GM23338 (cell line): ENCODE measurements at regions not wholly inside any gene's neighbourhood (a gene's known extent, or its start where the extent isn't known, plus 50 kb on each side); places are given as distances from the start of the nearest gene placed in this dataset.
"Not testable (repeated sequence)": the region's sequence is repeated elsewhere in the genome, so short reads cannot be mapped to it uniquely, and the experiment has no call there.

ENCODE experiments used
- ATAC-seq: fragments of 200-7000 bp; cut with Tn5 transposase; 3 replicates; pipeline ENCODE4 v1.9.1; 2020
- DNase-seq: peaks from one replicate; pipeline ENCODE4 v3.0.0-alpha.2; 2015; ENCODE audit warnings: low spot score
- H2AFZ ChIP-seq: fragments of 200-600 bp; sonication (generic); 2 replicates; pipeline ENCODE4 v1.8.0; 2016; ENCODE audit warnings: antibody characterized with exemption, mild to moderate bottlenecking, moderate library complexity
- H3F3A ChIP-seq: fragments of 200-600 bp; sonication (generic); replicated peaks from 2 replicates; pipeline ENCODE4 v1.8.0; 2017; ENCODE audit warnings: antibody characterized with exemption, mixed run types, low read depth
- H3K27ac ChIP-seq: fragments of 200-600 bp; sonication (generic); 2 replicates; pipeline ENCODE4 v1.6.1; 2016; ENCODE audit warnings: low read depth
- H3K27me3 ChIP-seq: fragments of 200-600 bp; sonication (generic); 2 replicates; pipeline ENCODE4 v1.8.0; 2016; ENCODE audit warnings: mild to moderate bottlenecking, mixed run types, moderate library complexity; ENCODE audit not compliant: insufficient read depth
- H3K36me3 ChIP-seq: fragments of 200-600 bp; sonication (generic); 2 replicates; pipeline ENCODE4 v1.8.0; 2016; ENCODE audit warnings: mild to moderate bottlenecking; ENCODE audit not compliant: insufficient read depth
- H3K4me1 ChIP-seq: fragments of 200-600 bp; sonication (generic); 2 replicates; pipeline ENCODE4 v1.8.0; 2016; ENCODE audit warnings: mild to moderate bottlenecking, moderate library complexity; ENCODE audit not compliant: insufficient read depth
- H3K4me2 ChIP-seq: fragments of 200-600 bp; sonication (generic); 2 replicates; pipeline ENCODE4 v1.7.1; 2017; ENCODE audit warnings: mixed run types
- H3K4me3 ChIP-seq: fragments of 200-600 bp; sonication (generic); 2 replicates; pipeline ENCODE4 v1.6.1; 2016; ENCODE audit warnings: mixed run types
- H3K79me2 ChIP-seq: fragments of 200-600 bp; sonication (generic); replicated peaks from 2 replicates; pipeline ENCODE4 v1.8.0; 2017; ENCODE audit warnings: mild to moderate bottlenecking; ENCODE audit not compliant: insufficient read depth
- H3K9me2 ChIP-seq: fragments of 200-600 bp; sonication (generic); 2 replicates; pipeline ENCODE4 v1.8.0; 2017; ENCODE audit not compliant: insufficient read depth
- H4K20me1 ChIP-seq: fragments of 200-600 bp; sonication (generic); replicated peaks from 2 replicates; pipeline ENCODE4 v1.8.0; 2017; ENCODE audit warnings: mild to moderate bottlenecking; ENCODE audit not compliant: insufficient read depth
- H3K27ac Mint-ChIP-seq: 2 replicates; pipeline ENCODE4 v1.8.0; 2020; ENCODE audit warnings: inconsistent platforms, mild to moderate bottlenecking, moderate library complexity, mixed read lengths
- H3K27me3 Mint-ChIP-seq: 3 replicates; pipeline ENCODE4 v1.8.0; 2022; ENCODE audit warnings: low read depth, mild to moderate bottlenecking, moderate library complexity, mixed read lengths, inconsistent platforms; ENCODE audit not compliant: insufficient read depth, poor library complexity
- H3K36me3 Mint-ChIP-seq: 3 replicates; pipeline ENCODE4 v1.8.0; 2021; ENCODE audit warnings: low read depth, mild to moderate bottlenecking, inconsistent platforms, moderate library complexity, mixed read lengths
- H3K4me1 Mint-ChIP-seq: 3 replicates; pipeline ENCODE4 v1.8.0; 2020; ENCODE audit warnings: mild to moderate bottlenecking, inconsistent platforms, mixed read lengths
- H3K4me3 Mint-ChIP-seq: 3 replicates; pipeline ENCODE4 v1.8.0; 2021; ENCODE audit warnings: moderate library complexity, mild to moderate bottlenecking, inconsistent platforms, mixed read lengths
- H3K9me3 Mint-ChIP-seq: 3 replicates; pipeline ENCODE4 v1.8.0; 2020; ENCODE audit warnings: moderate library complexity, mild to moderate bottlenecking, inconsistent platforms, mixed read lengths
- CREB1 ChIP-seq: fragments of 250-450 bp; sonication (Bioruptor Pico); IDR thresholded peaks from 2 replicates; pipeline ENCODE4 v1.5.0; 2020; ENCODE audit warnings: low read depth, mild to moderate bottlenecking, moderate library complexity
- EZH2 ChIP-seq: fragments of 200-600 bp; sonication (generic); IDR thresholded peaks from one replicate; pipeline ENCODE4 v1.8.0; 2017; ENCODE audit warnings: antibody characterized with exemption, mild to moderate bottlenecking, low read depth; ENCODE audit not compliant: unreplicated experiment
- EZH2phosphoT487 ChIP-seq: fragments of 200-600 bp; sonication (generic); IDR thresholded peaks from one replicate; pipeline ENCODE4 v1.8.1; 2018; ENCODE audit warnings: antibody characterized with exemption; ENCODE audit not compliant: unreplicated experiment
- JUNB ChIP-seq: IDR thresholded peaks from one replicate; pipeline ENCODE4 v1.6.1; 2016; ENCODE audit warnings: antibody characterized with exemption; ENCODE audit not compliant: unreplicated experiment
- NANOG ChIP-seq: IDR thresholded peaks from 2 replicates; pipeline ENCODE4 v1.6.1; 2016; ENCODE audit warnings: antibody characterized with exemption, borderline replicate concordance
- POLR2AphosphoS5 ChIP-seq: IDR thresholded peaks from 2 replicates; pipeline ENCODE4 v1.6.1; 2016; ENCODE audit warnings: antibody characterized with exemption, low read depth
- STAT1 ChIP-seq: IDR thresholded peaks from one replicate; pipeline ENCODE4 v1.6.1; 2016; ENCODE audit warnings: antibody characterized with exemption; ENCODE audit not compliant: unreplicated experiment
- ZNF114 ChIP-seq: fragments of 250-450 bp; sonication (Bioruptor Pico); IDR thresholded peaks from 2 replicates; pipeline ENCODE4 v1.5.0; 2020; ENCODE audit warnings: mild to moderate bottlenecking, moderate library complexity
- ZNF331 ChIP-seq: fragments of 250-450 bp; sonication (Bioruptor Pico); IDR thresholded peaks from 2 replicates; pipeline ENCODE4 v1.5.0; 2020; ENCODE audit warnings: low read depth, mild to moderate bottlenecking, moderate library complexity
- TF ChIP-seq, protein P1 (sequence below): IDR thresholded peaks from one replicate; pipeline ENCODE4 v1.6.1; 2018; ENCODE audit warnings: antibody characterized with exemption; ENCODE audit not compliant: unreplicated experiment
- TF ChIP-seq, protein P2 (sequence below): fragments of 250-450 bp; sonication (Bioruptor Pico); IDR thresholded peaks from 2 replicates; pipeline ENCODE4 v1.5.0; 2020; ENCODE audit warnings: mild to moderate bottlenecking, moderate library complexity
- TF ChIP-seq, protein P3 (sequence below): IDR thresholded peaks from 2 replicates; pipeline ENCODE4 v1.6.1; 2016; ENCODE audit warnings: antibody characterized with exemption

DNA sequence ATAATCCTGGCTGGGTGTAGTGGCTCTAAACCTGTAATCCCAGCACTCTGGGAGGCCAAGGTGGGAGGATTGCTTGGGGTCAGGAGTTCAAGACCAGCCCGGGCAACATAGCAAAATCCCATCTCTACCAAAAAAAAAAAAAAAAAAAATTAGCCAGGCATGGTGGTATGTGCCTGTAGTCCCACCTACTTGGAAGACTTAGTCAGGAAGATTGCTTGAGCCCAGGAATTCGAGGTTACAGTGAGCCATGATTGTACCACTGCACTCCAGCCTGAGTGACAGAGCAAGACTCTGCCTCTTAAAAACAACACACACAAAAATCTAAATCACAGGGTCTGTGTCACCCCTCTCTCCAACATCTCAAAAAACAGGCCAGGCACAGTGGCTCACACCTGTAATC lies 349.9 kb upstream of the WWC1 start:
- not testable (repeated sequence) for H3K27ac Mint-ChIP-seq

DNA sequence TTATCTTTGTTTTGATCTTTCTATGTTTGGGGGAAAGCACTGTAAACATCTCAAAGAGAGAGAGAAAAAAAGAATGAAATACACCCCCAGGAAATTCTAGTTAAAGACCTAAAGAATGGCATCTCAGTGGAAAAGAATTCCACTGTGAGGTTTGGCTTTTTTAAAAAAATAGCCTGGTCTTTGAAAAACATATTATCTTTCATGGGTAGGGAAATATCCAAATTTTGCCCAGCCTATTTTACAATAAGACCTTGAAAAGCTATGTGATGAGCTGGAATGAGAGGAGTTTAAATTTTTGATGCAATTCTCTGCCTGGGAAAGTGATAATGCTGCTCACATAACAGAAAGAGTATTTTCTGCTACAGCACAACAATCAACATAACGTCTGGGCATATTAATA lies 348.1 kb upstream of the WWC1 start:
- Histone ChIP-seq H3K4me1 (no peaks in the 10 kb centered on the region), H3K79me2 (no peaks in the 10 kb centered on the region), H4K20me1 (no peaks in the 10 kb centered on the region), H3K27ac (no peak overlapping the region), H3K4me3 (no peak overlapping the region), H2AFZ (no peak overlapping the region), H3K4me2 (no peak overlapping the region), H3K27me3 (no peaks in the 10 kb centered on the region), H3K9me2 (no peaks in the 10 kb centered on the region), H3F3A (no peaks in the 10 kb centered on the region), H3K36me3 (no peaks in the 10 kb centered on the region)
- DNase-seq (no peak), ATAC-seq (no peak)
- Mint-ChIP-seq H3K36me3 (no peaks in the 10 kb centered on the region), H3K27me3 (peaks cover 3% of the 10 kb centered on the region), H3K4me3 (no peak overlapping the region), H3K4me1 (peaks cover 5% of the 10 kb centered on the region; the same call in 2 of the 3 replicates), H3K9me3 (no peaks in the 10 kb centered on the region), H3K27ac (no peak overlapping the region)
- TF ChIP-seq, protein P1, sequence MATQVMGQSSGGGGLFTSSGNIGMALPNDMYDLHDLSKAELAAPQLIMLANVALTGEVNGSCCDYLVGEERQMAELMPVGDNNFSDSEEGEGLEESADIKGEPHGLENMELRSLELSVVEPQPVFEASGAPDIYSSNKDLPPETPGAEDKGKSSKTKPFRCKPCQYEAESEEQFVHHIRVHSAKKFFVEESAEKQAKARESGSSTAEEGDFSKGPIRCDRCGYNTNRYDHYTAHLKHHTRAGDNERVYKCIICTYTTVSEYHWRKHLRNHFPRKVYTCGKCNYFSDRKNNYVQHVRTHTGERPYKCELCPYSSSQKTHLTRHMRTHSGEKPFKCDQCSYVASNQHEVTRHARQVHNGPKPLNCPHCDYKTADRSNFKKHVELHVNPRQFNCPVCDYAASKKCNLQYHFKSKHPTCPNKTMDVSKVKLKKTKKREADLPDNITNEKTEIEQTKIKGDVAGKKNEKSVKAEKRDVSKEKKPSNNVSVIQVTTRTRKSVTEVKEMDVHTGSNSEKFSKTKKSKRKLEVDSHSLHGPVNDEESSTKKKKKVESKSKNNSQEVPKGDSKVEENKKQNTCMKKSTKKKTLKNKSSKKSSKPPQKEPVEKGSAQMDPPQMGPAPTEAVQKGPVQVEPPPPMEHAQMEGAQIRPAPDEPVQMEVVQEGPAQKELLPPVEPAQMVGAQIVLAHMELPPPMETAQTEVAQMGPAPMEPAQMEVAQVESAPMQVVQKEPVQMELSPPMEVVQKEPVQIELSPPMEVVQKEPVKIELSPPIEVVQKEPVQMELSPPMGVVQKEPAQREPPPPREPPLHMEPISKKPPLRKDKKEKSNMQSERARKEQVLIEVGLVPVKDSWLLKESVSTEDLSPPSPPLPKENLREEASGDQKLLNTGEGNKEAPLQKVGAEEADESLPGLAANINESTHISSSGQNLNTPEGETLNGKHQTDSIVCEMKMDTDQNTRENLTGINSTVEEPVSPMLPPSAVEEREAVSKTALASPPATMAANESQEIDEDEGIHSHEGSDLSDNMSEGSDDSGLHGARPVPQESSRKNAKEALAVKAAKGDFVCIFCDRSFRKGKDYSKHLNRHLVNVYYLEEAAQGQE: no peak
- no peak for TF ChIP-seq POLR2AphosphoS5
- TF ChIP-seq CREB1: no peak
- TF ChIP-seq, protein P2, sequence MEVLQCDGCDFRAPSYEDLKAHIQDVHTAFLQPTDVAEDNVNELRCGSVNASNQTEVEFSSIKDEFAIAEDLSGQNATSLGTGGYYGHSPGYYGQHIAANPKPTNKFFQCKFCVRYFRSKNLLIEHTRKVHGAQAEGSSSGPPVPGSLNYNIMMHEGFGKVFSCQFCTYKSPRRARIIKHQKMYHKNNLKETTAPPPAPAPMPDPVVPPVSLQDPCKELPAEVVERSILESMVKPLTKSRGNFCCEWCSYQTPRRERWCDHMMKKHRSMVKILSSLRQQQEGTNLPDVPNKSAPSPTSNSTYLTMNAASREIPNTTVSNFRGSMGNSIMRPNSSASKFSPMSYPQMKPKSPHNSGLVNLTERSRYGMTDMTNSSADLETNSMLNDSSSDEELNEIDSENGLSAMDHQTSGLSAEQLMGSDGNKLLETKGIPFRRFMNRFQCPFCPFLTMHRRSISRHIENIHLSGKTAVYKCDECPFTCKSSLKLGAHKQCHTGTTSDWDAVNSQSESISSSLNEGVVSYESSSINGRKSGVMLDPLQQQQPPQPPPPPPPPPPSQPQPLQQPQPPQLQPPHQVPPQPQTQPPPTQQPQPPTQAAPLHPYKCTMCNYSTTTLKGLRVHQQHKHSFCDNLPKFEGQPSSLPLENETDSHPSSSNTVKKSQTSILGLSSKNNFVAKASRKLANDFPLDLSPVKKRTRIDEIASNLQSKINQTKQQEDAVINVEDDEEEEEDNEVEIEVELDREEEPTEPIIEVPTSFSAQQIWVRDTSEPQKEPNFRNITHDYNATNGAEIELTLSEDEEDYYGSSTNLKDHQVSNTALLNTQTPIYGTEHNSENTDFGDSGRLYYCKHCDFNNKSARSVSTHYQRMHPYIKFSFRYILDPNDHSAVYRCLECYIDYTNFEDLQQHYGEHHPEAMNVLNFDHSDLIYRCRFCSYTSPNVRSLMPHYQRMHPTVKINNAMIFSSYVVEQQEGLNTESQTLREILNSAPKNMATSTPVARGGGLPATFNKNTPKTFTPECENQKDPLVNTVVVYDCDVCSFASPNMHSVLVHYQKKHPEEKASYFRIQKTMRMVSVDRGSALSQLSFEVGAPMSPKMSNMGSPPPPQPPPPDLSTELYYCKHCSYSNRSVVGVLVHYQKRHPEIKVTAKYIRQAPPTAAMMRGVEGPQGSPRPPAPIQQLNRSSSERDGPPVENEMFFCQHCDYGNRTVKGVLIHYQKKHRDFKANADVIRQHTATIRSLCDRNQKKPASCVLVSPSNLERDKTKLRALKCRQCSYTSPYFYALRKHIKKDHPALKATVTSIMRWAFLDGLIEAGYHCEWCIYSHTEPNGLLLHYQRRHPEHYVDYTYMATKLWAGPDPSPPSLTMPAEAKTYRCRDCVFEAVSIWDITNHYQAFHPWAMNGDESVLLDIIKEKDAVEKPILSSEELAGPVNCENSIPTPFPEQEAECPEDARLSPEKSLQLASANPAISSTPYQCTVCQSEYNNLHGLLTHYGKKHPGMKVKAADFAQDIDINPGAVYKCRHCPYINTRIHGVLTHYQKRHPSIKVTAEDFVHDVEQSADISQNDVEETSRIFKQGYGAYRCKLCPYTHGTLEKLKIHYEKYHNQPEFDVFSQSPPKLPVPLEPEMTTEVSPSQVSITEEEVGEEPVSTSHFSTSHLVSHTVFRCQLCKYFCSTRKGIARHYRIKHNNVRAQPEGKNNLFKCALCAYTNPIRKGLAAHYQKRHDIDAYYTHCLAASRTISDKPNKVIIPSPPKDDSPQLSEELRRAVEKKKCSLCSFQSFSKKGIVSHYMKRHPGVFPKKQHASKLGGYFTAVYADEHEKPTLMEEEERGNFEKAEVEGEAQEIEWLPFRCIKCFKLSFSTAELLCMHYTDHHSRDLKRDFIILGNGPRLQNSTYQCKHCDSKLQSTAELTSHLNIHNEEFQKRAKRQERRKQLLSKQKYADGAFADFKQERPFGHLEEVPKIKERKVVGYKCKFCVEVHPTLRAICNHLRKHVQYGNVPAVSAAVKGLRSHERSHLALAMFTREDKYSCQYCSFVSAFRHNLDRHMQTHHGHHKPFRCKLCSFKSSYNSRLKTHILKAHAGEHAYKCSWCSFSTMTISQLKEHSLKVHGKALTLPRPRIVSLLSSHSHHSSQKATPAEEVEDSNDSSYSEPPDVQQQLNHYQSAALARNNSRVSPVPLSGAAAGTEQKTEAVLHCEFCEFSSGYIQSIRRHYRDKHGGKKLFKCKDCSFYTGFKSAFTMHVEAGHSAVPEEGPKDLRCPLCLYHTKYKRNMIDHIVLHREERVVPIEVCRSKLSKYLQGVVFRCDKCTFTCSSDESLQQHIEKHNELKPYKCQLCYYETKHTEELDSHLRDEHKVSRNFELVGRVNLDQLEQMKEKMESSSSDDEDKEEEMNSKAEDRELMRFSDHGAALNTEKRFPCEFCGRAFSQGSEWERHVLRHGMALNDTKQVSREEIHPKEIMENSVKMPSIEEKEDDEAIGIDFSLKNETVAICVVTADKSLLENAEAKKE (CRISPR knock-in tag): no peak
- TF ChIP-seq ZNF114 (CRISPR knock-in tag): no peak
- TF ChIP-seq, protein P3, sequence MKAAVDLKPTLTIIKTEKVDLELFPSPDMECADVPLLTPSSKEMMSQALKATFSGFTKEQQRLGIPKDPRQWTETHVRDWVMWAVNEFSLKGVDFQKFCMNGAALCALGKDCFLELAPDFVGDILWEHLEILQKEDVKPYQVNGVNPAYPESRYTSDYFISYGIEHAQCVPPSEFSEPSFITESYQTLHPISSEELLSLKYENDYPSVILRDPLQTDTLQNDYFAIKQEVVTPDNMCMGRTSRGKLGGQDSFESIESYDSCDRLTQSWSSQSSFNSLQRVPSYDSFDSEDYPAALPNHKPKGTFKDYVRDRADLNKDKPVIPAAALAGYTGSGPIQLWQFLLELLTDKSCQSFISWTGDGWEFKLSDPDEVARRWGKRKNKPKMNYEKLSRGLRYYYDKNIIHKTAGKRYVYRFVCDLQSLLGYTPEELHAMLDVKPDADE: no peak
- TF ChIP-seq STAT1: no peak
- TF ChIP-seq EZH2: no peak
- no peak for TF ChIP-seq ZNF331 (CRISPR knock-in tag)
- TF ChIP-seq JUNB: no peak
- TF ChIP-seq EZH2phosphoT487: no peak
- TF ChIP-seq NANOG: no peak

More for the DNA sequence above, 349.9 kb upstream of the WWC1 start:
- not testable (repeated sequence) for H3K36me3 ChIP-seq, H2AFZ ChIP-seq, H3K36me3 Mint-ChIP-seq, H3K4me1 Mint-ChIP-seq, H3F3A ChIP-seq, H4K20me1 ChIP-seq, H3K27me3 ChIP-seq, H3K79me2 ChIP-seq, DNase-seq, H3K4me3 ChIP-seq, H3K4me3 Mint-ChIP-seq, H3K9me2 ChIP-seq, H3K27me3 Mint-ChIP-seq, H3K27ac ChIP-seq, ATAC-seq, H3K9me3 Mint-ChIP-seq, H3K4me1 ChIP-seq, H3K4me2 ChIP-seq
